C4-2B (cell line): ENCODE measurements at regions not wholly inside any gene's neighbourhood (a gene's known extent, or its start where the extent isn't known, plus 50 kb on each side); places are given as distances from the start of the nearest gene placed in this dataset.

Source experiments
- H3K27ac ChIP-seq: fragments of 450-650 bp; 2 replicates; pipeline ENCODE4 v1.5.1; 2017
- ZFX ChIP-seq: fragments of 450-650 bp; IDR thresholded peaks from 2 replicates; pipeline ENCODE4 v1.6.1; 2017
- TF ChIP-seq, protein P1 (sequence below): fragments of 450-650 bp; conservative IDR thresholded peaks from 2 replicates; pipeline ENCODE4 v1.5.1; 2017; ENCODE audit warnings: mild to moderate bottlenecking

DNA sequence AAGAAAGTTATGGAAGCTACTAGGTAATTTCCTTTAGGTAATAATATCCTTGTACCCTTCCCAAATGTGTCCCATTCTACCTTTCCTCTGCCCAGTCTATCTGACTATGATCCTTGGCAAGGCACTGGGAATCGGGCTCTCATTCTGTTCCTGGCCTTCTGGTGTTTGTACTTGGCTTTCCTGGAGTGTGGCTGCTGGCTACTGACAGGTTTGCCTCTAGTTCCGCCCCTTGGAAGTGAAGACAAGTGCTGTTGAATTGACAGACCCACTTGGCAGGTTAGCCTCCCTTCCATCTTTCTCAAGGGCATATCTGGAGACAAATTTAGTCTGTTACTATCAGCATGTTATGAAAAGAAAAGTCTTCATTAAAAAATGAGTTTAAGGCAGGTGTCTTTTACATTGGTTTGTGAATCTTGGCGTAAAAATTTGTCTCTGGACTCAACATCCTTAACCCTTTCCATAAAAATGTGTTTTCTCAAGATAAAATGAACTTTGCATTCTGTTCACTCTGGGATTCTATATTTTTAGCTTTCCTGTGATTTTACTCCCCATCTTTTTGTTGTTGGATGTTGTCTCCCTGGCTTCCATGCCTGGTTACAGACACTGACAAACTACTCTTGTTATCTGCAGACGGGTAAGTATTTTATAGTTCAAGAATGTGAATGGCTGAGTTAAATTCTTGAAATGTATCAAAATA is 287.4 kb upstream of the PDGFD start:
- TF ChIP-seq, protein P1, sequence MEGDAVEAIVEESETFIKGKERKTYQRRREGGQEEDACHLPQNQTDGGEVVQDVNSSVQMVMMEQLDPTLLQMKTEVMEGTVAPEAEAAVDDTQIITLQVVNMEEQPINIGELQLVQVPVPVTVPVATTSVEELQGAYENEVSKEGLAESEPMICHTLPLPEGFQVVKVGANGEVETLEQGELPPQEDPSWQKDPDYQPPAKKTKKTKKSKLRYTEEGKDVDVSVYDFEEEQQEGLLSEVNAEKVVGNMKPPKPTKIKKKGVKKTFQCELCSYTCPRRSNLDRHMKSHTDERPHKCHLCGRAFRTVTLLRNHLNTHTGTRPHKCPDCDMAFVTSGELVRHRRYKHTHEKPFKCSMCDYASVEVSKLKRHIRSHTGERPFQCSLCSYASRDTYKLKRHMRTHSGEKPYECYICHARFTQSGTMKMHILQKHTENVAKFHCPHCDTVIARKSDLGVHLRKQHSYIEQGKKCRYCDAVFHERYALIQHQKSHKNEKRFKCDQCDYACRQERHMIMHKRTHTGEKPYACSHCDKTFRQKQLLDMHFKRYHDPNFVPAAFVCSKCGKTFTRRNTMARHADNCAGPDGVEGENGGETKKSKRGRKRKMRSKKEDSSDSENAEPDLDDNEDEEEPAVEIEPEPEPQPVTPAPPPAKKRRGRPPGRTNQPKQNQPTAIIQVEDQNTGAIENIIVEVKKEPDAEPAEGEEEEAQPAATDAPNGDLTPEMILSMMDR: no peak
- no peak for TF ChIP-seq ZFX
- no peak overlapping the region for H3K27ac ChIP-seq

DNA sequence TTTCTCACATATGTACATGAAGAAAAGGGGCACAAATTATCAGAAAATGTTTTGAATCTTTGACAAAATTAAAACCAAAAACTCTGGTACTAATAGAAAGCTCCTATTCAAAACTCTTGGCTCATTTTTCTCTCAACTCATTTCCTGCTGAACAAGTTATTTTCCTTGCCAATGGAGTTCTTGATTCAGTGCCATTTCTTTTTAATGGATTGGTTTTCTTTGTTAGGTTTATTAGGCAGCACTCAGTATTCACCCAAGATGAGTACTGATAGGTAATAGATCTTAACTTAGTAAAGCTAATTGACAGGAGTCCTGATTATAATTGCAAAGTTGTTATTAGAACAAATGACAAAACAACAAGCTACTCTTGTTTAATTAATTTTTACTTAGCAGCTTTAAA is 279.4 kb upstream of the PDGFD start:
- no peak for TF ChIP-seq ZFX
- TF ChIP-seq, protein P1: no peak
- no peak overlapping the region for H3K27ac ChIP-seq

DNA sequence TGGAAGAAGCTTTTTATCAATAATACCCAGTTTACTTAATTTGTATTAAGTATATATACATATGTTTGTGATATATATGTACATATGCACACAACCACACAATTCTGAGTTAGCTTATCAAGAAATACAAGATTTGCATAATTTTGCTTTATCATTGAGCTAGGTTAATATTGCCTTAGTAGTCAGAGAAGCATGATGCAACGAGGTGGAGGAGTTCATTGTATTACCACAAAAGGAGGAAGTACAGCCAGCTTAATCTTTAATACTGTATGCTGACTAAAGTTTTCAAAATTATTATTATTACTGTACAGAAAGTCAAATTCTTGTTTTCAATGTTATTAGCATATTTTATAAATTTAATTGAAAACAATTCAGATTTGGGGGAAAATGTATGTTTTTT is 278.4 kb upstream of the PDGFD start:
- TF ChIP-seq, protein P1: no peak
- TF ChIP-seq ZFX: no peak
- no peak overlapping the region for H3K27ac ChIP-seq

DNA sequence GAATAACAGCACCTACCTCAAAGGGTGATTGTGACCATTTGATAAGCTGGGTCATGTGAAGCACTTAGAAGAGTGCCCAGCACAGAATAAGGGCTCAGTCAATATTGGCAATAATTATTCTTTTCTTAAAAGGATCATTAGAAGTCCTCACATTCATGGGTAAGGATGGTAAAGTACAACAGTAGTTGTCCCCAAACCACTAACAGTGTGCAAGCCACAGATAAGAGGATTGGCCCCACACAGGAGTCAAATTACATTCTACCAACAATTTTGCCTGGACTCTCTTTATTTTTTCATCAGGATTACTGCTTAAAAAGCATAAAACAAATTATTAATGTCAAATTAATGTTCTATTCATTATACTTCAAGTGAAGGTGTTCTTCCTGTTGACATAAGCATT is 271.5 kb upstream of the PDGFD start:
- no peak overlapping the region for H3K27ac ChIP-seq
- TF ChIP-seq, protein P1: no peak
- TF ChIP-seq ZFX: no peak

DNA sequence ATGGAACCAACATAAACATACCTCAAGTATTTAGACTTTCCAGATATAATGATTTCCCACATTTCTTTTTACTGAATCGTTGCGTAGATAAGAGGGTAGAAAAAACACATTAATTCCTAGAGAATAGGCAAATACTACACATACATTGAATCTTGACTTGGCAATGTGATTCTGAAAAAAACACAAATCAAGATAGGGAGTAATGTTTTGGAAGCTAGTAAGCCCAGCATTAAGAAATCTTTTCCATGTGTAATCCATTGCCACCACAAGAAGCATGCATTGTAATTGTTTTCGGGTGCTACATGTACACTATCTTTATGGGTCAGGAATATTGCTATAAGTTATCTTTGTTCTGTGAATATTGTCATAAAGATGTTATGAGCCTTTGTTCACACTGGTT is 269.8 kb upstream of the PDGFD start:
- TF ChIP-seq, protein P1: no peak
- TF ChIP-seq ZFX: no peak
- H3K27ac ChIP-seq: no peak overlapping the region

DNA sequence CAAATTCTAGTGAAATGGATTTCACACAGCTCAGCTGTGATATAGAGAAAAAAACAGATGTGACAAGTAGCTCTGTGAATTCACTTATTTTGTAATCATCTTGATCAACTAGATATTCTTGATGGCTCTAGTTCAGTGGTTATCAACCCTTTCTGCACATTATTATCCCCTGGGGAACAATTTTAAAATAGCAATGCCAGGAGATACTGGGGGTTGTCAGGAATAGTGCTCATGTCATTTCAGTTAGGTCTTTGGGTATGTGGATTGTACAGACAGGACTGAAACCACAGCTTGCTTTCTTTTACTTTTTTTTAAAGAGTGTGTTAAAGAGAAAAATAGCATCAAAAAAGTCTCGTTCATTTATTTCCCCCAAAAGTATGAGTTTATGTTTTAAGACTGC is 269.0 kb upstream of the PDGFD start:
- no peak for TF ChIP-seq ZFX
- TF ChIP-seq, protein P1: no peak
- no peak overlapping the region for H3K27ac ChIP-seq

DNA sequence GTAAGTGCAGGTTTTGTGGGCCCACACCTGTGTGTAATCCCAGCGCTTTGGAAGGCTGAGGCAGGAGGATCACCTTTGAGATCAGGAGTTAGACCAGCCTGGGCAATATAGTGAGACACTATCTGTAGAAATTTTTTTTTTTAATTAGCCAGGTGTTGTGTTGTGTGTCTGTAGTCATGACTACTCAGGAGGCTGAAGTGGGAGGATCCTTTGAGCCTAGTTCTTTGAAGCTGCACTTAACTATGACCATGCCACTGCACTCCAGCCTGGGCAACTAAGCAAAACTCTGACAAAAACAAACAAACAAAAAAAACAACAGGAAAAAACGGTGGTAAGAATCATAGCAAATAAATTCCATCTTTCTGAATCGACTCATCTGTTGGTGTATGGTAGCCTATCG is 268.6 kb upstream of the PDGFD start:
- H3K27ac ChIP-seq: no peak overlapping the region
- TF ChIP-seq ZFX: no peak

DNA sequence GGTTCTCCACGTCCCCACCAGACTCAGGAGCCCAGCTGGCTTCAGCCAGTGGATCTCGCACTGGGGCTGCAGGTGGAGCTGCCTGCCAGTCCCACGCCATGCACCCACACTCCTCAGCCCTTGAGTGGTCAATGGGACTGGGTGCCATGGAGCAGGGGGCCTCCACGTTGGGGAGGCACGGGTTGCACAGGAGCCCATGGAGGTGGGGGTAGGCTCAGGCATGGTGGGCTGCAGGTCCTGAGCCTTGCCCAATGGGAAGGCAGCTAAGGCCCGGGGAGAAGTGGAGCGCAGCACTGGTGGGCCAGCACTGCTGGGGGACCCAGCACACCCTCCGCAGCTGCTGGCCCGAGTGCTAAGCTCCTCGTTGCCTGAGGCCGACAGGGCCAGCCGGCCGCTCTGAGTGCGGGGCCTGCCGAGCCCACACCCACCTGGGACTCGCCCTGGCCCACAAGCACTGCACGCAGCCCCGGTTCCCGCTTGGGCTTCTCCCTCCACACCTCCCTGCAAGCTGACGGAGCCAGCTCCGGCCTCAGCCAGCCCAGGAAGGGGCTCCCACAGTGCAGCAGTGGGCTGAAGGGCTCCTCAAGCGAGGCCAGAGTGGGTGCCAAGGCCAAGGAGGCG is 258.5 kb upstream of the PDGFD start:
- TF ChIP-seq ZFX: no peak
- TF ChIP-seq, protein P1: no peak
- no peak overlapping the region for H3K27ac ChIP-seq
